HEK293 (cell line): ENCODE measurements at regions not wholly inside any gene's neighbourhood (a gene's known extent, or its start where the extent isn't known, plus 50 kb on each side); places are given as distances from the start of the nearest gene placed in this dataset.

ENCODE experiments used
- CTCF ChIA-PET: fragments of 350-600 bp; formaldehyde crosslinking; extraction: SDS; loops from one replicate; lab custom pipeline; 2021; ENCODE audit warnings: antibody characterized with exemption; lab: Yijun Ruan, JAX
- POLR2A ChIA-PET: fragments of 300-600 bp; formaldehyde crosslinking; extraction: SDS; loops from one replicate; lab custom pipeline; 2020; ENCODE audit warnings: antibody characterized with exemption, inconsistent platforms; lab: Yijun Ruan, JAX
- H3K27ac ChIP-seq: fragments of 200-500 bp; sonication (Bioruptor generic); 2 replicates; pipeline ENCODE4 v1.5.1; 2014; ENCODE audit warnings: low read depth, low read length, control low read depth, inconsistent platforms; ENCODE audit errors: extremely low read depth
- H3K36me3 ChIP-seq, 2 experiments: fragments of 200-500 bp in 1 of 2; sonication (Bioruptor generic) in 1 of 2; 1 replicate in 1 of 2; 2 replicates in 1 of 2; pipeline ENCODE4 v1.5.1; 2014 to 2017; ENCODE audit warnings: inconsistent platforms in 2 of 2, low read length in 2 of 2; ENCODE audit not compliant: control insufficient read depth in 2 of 2, insufficient read depth in 1 of 2
- H3K4me1 ChIP-seq: fragments of 200-500 bp; sonication (Bioruptor generic); 2 replicates; pipeline ENCODE4 v1.5.1; 2014; ENCODE audit warnings: mild to moderate bottlenecking, low read length, inconsistent platforms; ENCODE audit not compliant: control insufficient read depth, insufficient read depth
- H3K4me3 ChIP-seq: 2 replicates; pipeline ENCODE4 v1.5.1; 2011; ENCODE audit warnings: low read depth, mild to moderate bottlenecking, control low read depth, low read length, moderate library complexity
- H3K9me3 ChIP-seq: fragments of 200-500 bp; sonication (Bioruptor generic); 2 replicates; pipeline ENCODE4 v1.5.1; 2014; ENCODE audit warnings: low read depth, low read length, inconsistent platforms; ENCODE audit not compliant: control insufficient read depth, insufficient read depth
- KLF1 ChIP-seq: fragments of 450-650 bp; formaldehyde crosslinking; IDR thresholded peaks from 2 replicates; pipeline ENCODE4 v1.5.1; 2016; ENCODE audit warnings: missing biosample characterization, missing genetic modification characterization
- RBAK ChIP-seq: fragments of 450-650 bp; formaldehyde crosslinking; IDR thresholded peaks from 2 replicates; pipeline ENCODE4 v1.5.1; 2016; ENCODE audit warnings: missing biosample characterization, missing genetic modification characterization
- SCRT2 ChIP-seq: fragments of 450-650 bp; formaldehyde crosslinking; IDR thresholded peaks from 2 replicates; pipeline ENCODE4 v1.5.1; 2016; ENCODE audit warnings: missing biosample characterization, missing genetic modification characterization
- ZFP3 ChIP-seq: fragments of 450-650 bp; formaldehyde crosslinking; IDR thresholded peaks from 2 replicates; pipeline ENCODE4 v1.5.1; 2016; ENCODE audit warnings: low read depth, missing biosample characterization, missing genetic modification characterization
- ZNF19 ChIP-seq: fragments of 450-650 bp; formaldehyde crosslinking; IDR thresholded peaks from 2 replicates; pipeline ENCODE4; 2016; ENCODE audit warnings: missing biosample characterization, missing genetic modification characterization, low read depth
- ZNF473 ChIP-seq: fragments of 450-650 bp; formaldehyde crosslinking; IDR thresholded peaks from 2 replicates; pipeline ENCODE4 v1.5.1; 2017; ENCODE audit warnings: missing biosample characterization, missing genetic modification characterization
- ZNF626 ChIP-seq: fragments of 450-650 bp; sonication (Bioruptor Pico); formaldehyde crosslinking; IDR thresholded peaks from 2 replicates; pipeline ENCODE4 v1.5.1; 2018; ENCODE audit warnings: missing biosample characterization, missing genetic modification characterization, inconsistent platforms
- ZNF629 ChIP-seq: fragments of 450-650 bp; formaldehyde crosslinking; IDR thresholded peaks from 2 replicates; pipeline ENCODE4 v1.5.1; 2017; ENCODE audit warnings: missing biosample characterization, missing genetic modification characterization
- ZNF658 ChIP-seq: fragments of 450-650 bp; formaldehyde crosslinking; IDR thresholded peaks from 2 replicates; pipeline ENCODE4; 2016; ENCODE audit warnings: missing biosample characterization, missing genetic modification characterization
- ZNF677 ChIP-seq: fragments of 450-650 bp; IDR thresholded peaks from 2 replicates; pipeline ENCODE4 v1.5.0; 2018; ENCODE audit warnings: missing biosample characterization, mild to moderate bottlenecking, missing genetic modification characterization, moderate library complexity
- ZNF768 ChIP-seq: fragments of 450-650 bp; formaldehyde crosslinking; IDR thresholded peaks from 2 replicates; pipeline ENCODE4 v1.5.1; 2018; ENCODE audit warnings: missing biosample characterization, mild to moderate bottlenecking, missing genetic modification characterization
- ZNF777 ChIP-seq: fragments of 450-650 bp; formaldehyde crosslinking; IDR thresholded peaks from 2 replicates; pipeline ENCODE4 v1.5.1; 2017; ENCODE audit warnings: missing biosample characterization, missing genetic modification characterization, borderline replicate concordance
- TF ChIP-seq, protein P1 (sequence below): fragments of 450-650 bp; formaldehyde crosslinking; IDR thresholded peaks from 2 replicates; pipeline ENCODE4 v1.5.1; 2016; ENCODE audit warnings: missing biosample characterization, missing genetic modification characterization
- TF ChIP-seq, protein P2 (sequence below): fragments of 450-650 bp; formaldehyde crosslinking; optimal IDR thresholded peaks from 2 replicates; pipeline ENCODE3; 2016; ENCODE audit warnings: missing biosample characterization, mild to moderate bottlenecking, missing genetic modification characterization
- TF ChIP-seq, protein P3 (sequence below): fragments of 450-650 bp; IDR thresholded peaks from 2 replicates; pipeline ENCODE4 v1.5.1; 2018; ENCODE audit warnings: missing biosample characterization, missing genetic modification characterization
- TF ChIP-seq, protein P4 (sequence below): fragments of 450-650 bp; formaldehyde crosslinking; IDR thresholded peaks from 2 replicates; pipeline ENCODE4 v1.5.1; 2016; ENCODE audit warnings: missing biosample characterization, missing genetic modification characterization, borderline replicate concordance
- TF ChIP-seq, protein P5 (sequence below): fragments of 450-650 bp; formaldehyde crosslinking; conservative IDR thresholded peaks from 2 replicates; pipeline ENCODE4 v1.5.1; 2016; ENCODE audit warnings: low read depth, missing biosample characterization, missing genetic modification characterization

DNA sequence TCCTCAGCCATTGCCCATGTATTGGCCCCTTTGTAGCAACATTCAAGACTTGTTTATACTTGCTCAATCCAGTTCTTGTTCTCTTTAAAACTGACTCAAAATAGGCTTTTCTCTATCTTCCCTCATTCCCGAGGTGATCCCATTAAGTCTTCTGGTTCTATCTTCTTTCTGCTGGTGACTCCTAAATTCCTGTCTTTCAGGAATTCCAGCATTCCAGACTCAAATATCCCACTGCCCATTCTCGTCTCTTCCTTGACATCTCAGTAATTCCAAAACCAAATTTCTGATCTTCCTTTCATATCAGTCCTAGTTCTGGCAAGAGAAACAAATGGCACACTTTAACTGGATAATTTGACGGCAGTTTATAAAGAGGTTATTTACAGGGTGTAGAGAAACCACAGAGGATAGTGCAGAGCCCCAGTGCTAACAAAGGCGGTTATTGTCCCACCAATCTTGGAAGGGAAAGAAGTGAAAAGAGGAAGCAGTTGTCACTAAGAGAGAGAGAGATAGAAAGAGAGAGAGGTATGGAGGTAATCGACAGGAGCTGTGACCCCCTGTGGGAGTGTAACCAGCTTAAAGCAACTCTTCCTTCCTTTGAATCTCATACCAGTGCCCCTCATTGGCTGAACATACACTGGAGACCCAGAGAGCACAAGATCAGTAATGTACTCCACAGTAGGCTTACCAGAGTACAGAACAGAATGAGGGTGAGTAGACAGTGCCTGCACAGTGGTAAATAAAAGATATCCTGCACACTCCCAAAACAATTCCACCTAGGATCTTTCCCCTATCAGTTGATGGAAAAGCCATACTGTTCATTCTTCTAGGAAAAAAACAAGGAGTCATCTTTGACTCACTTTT, 177.6 kb upstream of the LMNTD1 start:
- TF ChIP-seq, protein P1, sequence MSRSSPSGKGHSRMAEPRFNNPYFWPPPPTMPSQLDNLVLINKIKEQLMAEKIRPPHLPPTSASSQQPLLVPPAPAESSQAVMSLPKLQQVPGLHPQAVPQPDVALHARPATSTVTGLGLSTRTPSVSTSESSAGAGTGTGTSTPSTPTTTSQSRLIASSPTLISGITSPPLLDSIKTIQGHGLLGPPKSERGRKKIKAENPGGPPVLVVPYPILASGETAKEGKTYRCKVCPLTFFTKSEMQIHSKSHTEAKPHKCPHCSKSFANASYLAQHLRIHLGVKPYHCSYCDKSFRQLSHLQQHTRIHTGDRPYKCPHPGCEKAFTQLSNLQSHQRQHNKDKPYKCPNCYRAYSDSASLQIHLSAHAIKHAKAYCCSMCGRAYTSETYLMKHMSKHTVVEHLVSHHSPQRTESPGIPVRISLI (tag by site-specific recombination) = no peak
- TF ChIP-seq, protein P2, sequence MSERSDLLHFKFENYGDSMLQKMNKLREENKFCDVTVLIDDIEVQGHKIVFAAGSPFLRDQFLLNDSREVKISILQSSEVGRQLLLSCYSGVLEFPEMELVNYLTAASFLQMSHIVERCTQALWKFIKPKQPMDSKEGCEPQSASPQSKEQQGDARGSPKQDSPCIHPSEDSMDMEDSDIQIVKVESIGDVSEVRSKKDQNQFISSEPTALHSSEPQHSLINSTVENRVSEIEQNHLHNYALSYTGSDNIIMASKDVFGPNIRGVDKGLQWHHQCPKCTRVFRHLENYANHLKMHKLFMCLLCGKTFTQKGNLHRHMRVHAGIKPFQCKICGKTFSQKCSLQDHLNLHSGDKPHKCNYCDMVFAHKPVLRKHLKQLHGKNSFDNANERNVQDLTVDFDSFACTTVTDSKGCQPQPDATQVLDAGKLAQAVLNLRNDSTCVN (tag by site-specific recombination) = no peak
- TF ChIP-seq ZNF19 (no peak), ZFP3 (tag by site-specific recombination) (no peak), ZNF777 (tag by site-specific recombination) (no peak), SCRT2 (tag by site-specific recombination) (no peak), ZNF626 (tag by site-specific recombination) (no peak), RBAK (tag by site-specific recombination) (no peak), ZNF768 (tag by site-specific recombination) (no peak), ZNF629 (tag by site-specific recombination) (no peak), KLF1 (tag by site-specific recombination) (no peak)
- TF ChIP-seq, protein P3, sequence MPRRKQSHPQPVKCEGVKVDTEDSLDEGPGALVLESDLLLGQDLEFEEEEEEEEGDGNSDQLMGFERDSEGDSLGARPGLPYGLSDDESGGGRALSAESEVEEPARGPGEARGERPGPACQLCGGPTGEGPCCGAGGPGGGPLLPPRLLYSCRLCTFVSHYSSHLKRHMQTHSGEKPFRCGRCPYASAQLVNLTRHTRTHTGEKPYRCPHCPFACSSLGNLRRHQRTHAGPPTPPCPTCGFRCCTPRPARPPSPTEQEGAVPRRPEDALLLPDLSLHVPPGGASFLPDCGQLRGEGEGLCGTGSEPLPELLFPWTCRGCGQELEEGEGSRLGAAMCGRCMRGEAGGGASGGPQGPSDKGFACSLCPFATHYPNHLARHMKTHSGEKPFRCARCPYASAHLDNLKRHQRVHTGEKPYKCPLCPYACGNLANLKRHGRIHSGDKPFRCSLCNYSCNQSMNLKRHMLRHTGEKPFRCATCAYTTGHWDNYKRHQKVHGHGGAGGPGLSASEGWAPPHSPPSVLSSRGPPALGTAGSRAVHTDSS (tag by site-specific recombination) = no peak
- TF ChIP-seq, protein P4, sequence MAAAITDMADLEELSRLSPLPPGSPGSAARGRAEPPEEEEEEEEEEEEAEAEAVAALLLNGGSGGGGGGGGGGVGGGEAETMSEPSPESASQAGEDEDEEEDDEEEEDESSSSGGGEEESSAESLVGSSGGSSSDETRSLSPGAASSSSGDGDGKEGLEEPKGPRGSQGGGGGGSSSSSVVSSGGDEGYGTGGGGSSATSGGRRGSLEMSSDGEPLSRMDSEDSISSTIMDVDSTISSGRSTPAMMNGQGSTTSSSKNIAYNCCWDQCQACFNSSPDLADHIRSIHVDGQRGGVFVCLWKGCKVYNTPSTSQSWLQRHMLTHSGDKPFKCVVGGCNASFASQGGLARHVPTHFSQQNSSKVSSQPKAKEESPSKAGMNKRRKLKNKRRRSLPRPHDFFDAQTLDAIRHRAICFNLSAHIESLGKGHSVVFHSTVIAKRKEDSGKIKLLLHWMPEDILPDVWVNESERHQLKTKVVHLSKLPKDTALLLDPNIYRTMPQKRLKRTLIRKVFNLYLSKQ (tag by site-specific recombination) = no peak
- TF ChIP-seq, all 188 proteins: peak for 0
- Histone ChIP-seq H3K4me3 (no peak overlapping the region), H3K36me3 (no peaks in the 10 kb centered on the region), H3K27ac (no peak overlapping the region), H3K4me1 (no peaks in the 10 kb centered on the region), H3K9me3 (no peaks in the 10 kb centered on the region)
- CTCF ChIA-PET = no interaction called here
- POLR2A ChIA-PET = no interaction called here

DNA sequence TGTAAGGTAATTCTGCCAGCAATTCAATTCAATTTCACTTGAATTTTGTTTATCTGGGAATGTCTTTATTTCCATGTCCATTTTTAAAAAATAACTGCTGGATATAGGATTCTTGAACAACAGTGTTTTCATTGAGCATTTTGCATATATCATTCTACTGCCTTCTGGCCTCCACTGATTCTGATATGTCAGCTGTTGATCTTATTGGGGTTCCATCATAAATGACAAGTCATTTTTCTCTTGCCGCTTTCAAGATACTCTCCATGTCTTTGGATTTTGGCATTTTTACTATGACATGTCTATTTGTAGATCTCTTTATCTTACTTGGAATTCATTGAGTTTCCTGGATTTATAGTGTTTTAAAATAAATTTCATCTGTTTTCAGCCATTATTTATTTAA, 180.5 kb upstream of the LMNTD1 start:
- H3K9me3 ChIP-seq = no peaks in the 10 kb centered on the region
- POLR2A ChIA-PET = no interaction called here
- TF ChIP-seq ZNF658 (tag by site-specific recombination) = no peak
- no peak for TF ChIP-seq ZNF473 (tag by site-specific recombination)
- TF ChIP-seq, protein P5, sequence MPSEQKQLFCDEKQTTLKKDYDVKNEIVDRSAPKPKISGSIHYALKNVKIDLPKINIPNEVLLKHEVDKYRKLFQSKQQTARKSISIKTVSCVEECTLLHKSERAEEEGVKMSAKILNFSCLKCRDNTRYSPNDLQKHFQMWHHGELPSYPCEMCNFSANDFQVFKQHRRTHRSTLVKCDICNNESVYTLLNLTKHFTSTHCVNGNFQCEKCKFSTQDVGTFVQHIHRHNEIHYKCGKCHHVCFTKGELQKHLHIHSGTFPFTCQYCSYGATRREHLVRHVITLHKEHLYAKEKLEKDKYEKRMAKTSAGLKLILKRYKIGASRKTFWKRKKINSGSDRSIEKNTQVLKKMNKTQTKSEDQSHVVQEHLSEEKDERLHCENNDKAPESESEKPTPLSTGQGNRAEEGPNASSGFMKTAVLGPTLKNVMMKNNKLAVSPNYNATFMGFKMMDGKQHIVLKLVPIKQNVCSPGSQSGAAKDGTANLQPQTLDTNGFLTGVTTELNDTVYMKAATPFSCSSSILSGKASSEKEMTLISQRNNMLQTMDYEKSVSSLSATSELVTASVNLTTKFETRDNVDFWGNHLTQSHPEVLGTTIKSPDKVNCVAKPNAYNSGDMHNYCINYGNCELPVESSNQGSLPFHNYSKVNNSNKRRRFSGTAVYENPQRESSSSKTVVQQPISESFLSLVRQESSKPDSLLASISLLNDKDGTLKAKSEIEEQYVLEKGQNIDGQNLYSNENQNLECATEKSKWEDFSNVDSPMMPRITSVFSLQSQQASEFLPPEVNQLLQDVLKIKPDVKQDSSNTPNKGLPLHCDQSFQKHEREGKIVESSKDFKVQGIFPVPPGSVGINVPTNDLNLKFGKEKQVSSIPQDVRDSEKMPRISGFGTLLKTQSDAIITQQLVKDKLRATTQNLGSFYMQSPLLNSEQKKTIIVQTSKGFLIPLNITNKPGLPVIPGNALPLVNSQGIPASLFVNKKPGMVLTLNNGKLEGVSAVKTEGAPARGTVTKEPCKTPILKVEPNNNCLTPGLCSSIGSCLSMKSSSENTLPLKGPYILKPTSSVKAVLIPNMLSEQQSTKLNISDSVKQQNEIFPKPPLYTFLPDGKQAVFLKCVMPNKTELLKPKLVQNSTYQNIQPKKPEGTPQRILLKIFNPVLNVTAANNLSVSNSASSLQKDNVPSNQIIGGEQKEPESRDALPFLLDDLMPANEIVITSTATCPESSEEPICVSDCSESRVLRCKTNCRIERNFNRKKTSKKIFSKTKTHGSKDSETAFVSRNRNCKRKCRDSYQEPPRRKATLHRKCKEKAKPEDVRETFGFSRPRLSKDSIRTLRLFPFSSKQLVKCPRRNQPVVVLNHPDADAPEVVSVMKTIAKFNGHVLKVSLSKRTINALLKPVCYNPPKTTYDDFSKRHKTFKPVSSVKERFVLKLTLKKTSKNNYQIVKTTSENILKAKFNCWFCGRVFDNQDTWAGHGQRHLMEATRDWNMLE = no peak
- peak; percentile 94 for TF ChIP-seq ZNF677
- TF ChIP-seq, all 188 proteins: peak for 1
- Histone ChIP-seq H3K4me1 (no peaks in the 10 kb centered on the region), H3K36me3 (no peaks in the 10 kb centered on the region), H3K4me3 (no peak overlapping the region), H3K27ac (no peak overlapping the region)
- CTCF ChIA-PET = no interaction called here
